Spleen (tissue), 7 donors: ENCODE measurements at regions not wholly inside any gene's neighbourhood (a gene's known extent, or its start where the extent isn't known, plus 50 kb on each side); places are given as distances from the start of the nearest gene placed in this dataset.

Experiments used
- POLR2A ChIP-seq, 3 donors: fragments of 450-650 bp; IDR thresholded peaks; one replicate each; pipeline ENCODE4 v1.5.1; 2017; ENCODE audit warnings: antibody characterized with exemption in 3 of 3, mild to moderate bottlenecking in 1 of 3
- POLR2AphosphoS5 ChIP-seq, 3 donors: sonication (generic); formaldehyde crosslinking; IDR thresholded peaks; one replicate each; pipeline ENCODE4 v1.5.1; 2017; ENCODE audit warnings: antibody characterized with exemption in 3 of 3
- TF ChIP-seq, protein P1 (sequence below), 11 experiments: fragments of 200-600 bp in 7 of 11; fragments of 450-650 bp in 4 of 11; sonication (generic) in 4 of 11; IDR thresholded peaks in 8 of 11; conservative IDR thresholded peaks in 3 of 11; 1 replicate in 7 of 11; 2 replicates in 4 of 11; pipeline versions ENCODE4 v1.4.0 to v1.8.0; 2016 to 2021; ENCODE audit warnings: antibody characterized with exemption in 11 of 11, inconsistent platforms in 4 of 11, mild to moderate bottlenecking in 1 of 11
- donor health status: DM: no; HTN: no; CAD: no; lungs with moderate emphysema.
- donor health status: DM: no; HTN: no; CAD: no.
- donor health status: DM: no; HTN: no; CAD: no.

- TF ChIP-seq POLR2A (IDR thresholded peaks at IDR 0.05), result no peak
- TF ChIP-seq, protein P1, sequence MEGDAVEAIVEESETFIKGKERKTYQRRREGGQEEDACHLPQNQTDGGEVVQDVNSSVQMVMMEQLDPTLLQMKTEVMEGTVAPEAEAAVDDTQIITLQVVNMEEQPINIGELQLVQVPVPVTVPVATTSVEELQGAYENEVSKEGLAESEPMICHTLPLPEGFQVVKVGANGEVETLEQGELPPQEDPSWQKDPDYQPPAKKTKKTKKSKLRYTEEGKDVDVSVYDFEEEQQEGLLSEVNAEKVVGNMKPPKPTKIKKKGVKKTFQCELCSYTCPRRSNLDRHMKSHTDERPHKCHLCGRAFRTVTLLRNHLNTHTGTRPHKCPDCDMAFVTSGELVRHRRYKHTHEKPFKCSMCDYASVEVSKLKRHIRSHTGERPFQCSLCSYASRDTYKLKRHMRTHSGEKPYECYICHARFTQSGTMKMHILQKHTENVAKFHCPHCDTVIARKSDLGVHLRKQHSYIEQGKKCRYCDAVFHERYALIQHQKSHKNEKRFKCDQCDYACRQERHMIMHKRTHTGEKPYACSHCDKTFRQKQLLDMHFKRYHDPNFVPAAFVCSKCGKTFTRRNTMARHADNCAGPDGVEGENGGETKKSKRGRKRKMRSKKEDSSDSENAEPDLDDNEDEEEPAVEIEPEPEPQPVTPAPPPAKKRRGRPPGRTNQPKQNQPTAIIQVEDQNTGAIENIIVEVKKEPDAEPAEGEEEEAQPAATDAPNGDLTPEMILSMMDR (IDR thresholded peaks at IDR 0.05 in 8 of 11, conservative IDR thresholded peaks at IDR 0.05 in 3 of 11), result no peak
- no peak for TF ChIP-seq POLR2AphosphoS5 (IDR thresholded peaks at IDR 0.05)
Measured at GRCh38 chr2:76160670-76161069, 450.0 kb upstream of the GCFC2 start.
